HEK293 (cell line): ENCODE measurements at regions not wholly inside any gene's neighbourhood (a gene's known extent, or its start where the extent isn't known, plus 50 kb on each side); places are given as distances from the start of the nearest gene placed in this dataset.

Source experiments
- CTCF ChIA-PET: fragments of 350-600 bp; formaldehyde crosslinking; extraction: SDS; loops from one replicate; lab custom pipeline; 2021; ENCODE audit warnings: antibody characterized with exemption; lab: Yijun Ruan, JAX
- POLR2A ChIA-PET: fragments of 300-600 bp; formaldehyde crosslinking; extraction: SDS; loops from one replicate; lab custom pipeline; 2020; ENCODE audit warnings: antibody characterized with exemption, inconsistent platforms; lab: Yijun Ruan, JAX
- H3K27ac ChIP-seq: fragments of 200-500 bp; sonication (Bioruptor generic); 2 replicates; pipeline ENCODE4 v1.5.1; 2014; ENCODE audit warnings: low read depth, low read length, control low read depth, inconsistent platforms; ENCODE audit errors: extremely low read depth
- H3K36me3 ChIP-seq, 2 experiments: fragments of 200-500 bp in 1 of 2; sonication (Bioruptor generic) in 1 of 2; 1 replicate in 1 of 2; 2 replicates in 1 of 2; pipeline ENCODE4 v1.5.1; 2014 to 2017; ENCODE audit warnings: inconsistent platforms in 2 of 2, low read length in 2 of 2; ENCODE audit not compliant: control insufficient read depth in 2 of 2, insufficient read depth in 1 of 2
- H3K4me1 ChIP-seq: fragments of 200-500 bp; sonication (Bioruptor generic); 2 replicates; pipeline ENCODE4 v1.5.1; 2014; ENCODE audit warnings: mild to moderate bottlenecking, low read length, inconsistent platforms; ENCODE audit not compliant: control insufficient read depth, insufficient read depth
- H3K4me3 ChIP-seq: 2 replicates; pipeline ENCODE4 v1.5.1; 2011; ENCODE audit warnings: low read depth, mild to moderate bottlenecking, control low read depth, low read length, moderate library complexity
- H3K9me3 ChIP-seq: fragments of 200-500 bp; sonication (Bioruptor generic); 2 replicates; pipeline ENCODE4 v1.5.1; 2014; ENCODE audit warnings: low read depth, low read length, inconsistent platforms; ENCODE audit not compliant: control insufficient read depth, insufficient read depth
- IKZF3 ChIP-seq: fragments of 450-650 bp; IDR thresholded peaks from 2 replicates; pipeline ENCODE4 v1.5.0; 2018; ENCODE audit warnings: missing biosample characterization, mild to moderate bottlenecking, missing genetic modification characterization, moderate library complexity
- ZBTB11 ChIP-seq: fragments of 450-650 bp; formaldehyde crosslinking; conservative IDR thresholded peaks from 2 replicates; pipeline ENCODE4 v1.5.1; 2016; ENCODE audit warnings: low read depth, missing biosample characterization, missing genetic modification characterization
- ZFHX2 ChIP-seq: fragments of 450-650 bp; formaldehyde crosslinking; conservative IDR thresholded peaks from 2 replicates; pipeline ENCODE4 v1.5.1; 2016; ENCODE audit warnings: missing biosample characterization, missing genetic modification characterization
- ZNF114 ChIP-seq: fragments of 450-650 bp; formaldehyde crosslinking; IDR thresholded peaks from 2 replicates; pipeline ENCODE4 v1.5.0; 2017; ENCODE audit warnings: missing biosample characterization, missing genetic modification characterization
- ZNF175 ChIP-seq: fragments of 450-650 bp; formaldehyde crosslinking; IDR thresholded peaks from 2 replicates; pipeline ENCODE4 v1.5.1; 2016; ENCODE audit warnings: missing biosample characterization, missing genetic modification characterization
- ZNF18 ChIP-seq: fragments of 450-650 bp; formaldehyde crosslinking; IDR thresholded peaks from 2 replicates; pipeline ENCODE4 v1.5.1; 2016; ENCODE audit warnings: missing biosample characterization, missing genetic modification characterization
- ZNF350 ChIP-seq: fragments of 450-650 bp; formaldehyde crosslinking; IDR thresholded peaks from 2 replicates; pipeline ENCODE4 v1.5.0; 2017; ENCODE audit warnings: missing biosample characterization, mild to moderate bottlenecking, missing genetic modification characterization
- ZNF366 ChIP-seq: fragments of 450-650 bp; formaldehyde crosslinking; conservative IDR thresholded peaks from 2 replicates; pipeline ENCODE4 v1.5.1; 2016; ENCODE audit warnings: missing biosample characterization, missing genetic modification characterization
- ZNF473 ChIP-seq: fragments of 450-650 bp; formaldehyde crosslinking; IDR thresholded peaks from 2 replicates; pipeline ENCODE4 v1.5.1; 2017; ENCODE audit warnings: missing biosample characterization, missing genetic modification characterization
- ZNF488 ChIP-seq: fragments of 450-650 bp; formaldehyde crosslinking; IDR thresholded peaks from 2 replicates; pipeline ENCODE4 v1.5.1; 2016; ENCODE audit warnings: missing biosample characterization, missing genetic modification characterization
- ZNF596 ChIP-seq: fragments of 450-650 bp; IDR thresholded peaks from 2 replicates; pipeline ENCODE4 v1.5.0; 2018; ENCODE audit warnings: missing biosample characterization, mild to moderate bottlenecking, missing genetic modification characterization, moderate library complexity
- ZNF658 ChIP-seq: fragments of 450-650 bp; formaldehyde crosslinking; IDR thresholded peaks from 2 replicates; pipeline ENCODE4; 2016; ENCODE audit warnings: missing biosample characterization, missing genetic modification characterization
- ZNF777 ChIP-seq: fragments of 450-650 bp; formaldehyde crosslinking; IDR thresholded peaks from 2 replicates; pipeline ENCODE4 v1.5.1; 2017; ENCODE audit warnings: missing biosample characterization, missing genetic modification characterization, borderline replicate concordance
- ZNF830 ChIP-seq: fragments of 450-650 bp; IDR thresholded peaks from 2 replicates; pipeline ENCODE4 v1.5.0; 2018; ENCODE audit warnings: missing biosample characterization, missing genetic modification characterization, low read depth, mild to moderate bottlenecking, moderate library complexity

GRCh38 chr2:6408057-6408456 lies 457.6 kb downstream of the CMPK2 start:
- Histone ChIP-seq H3K4me3 (no peak overlapping the region), H3K27ac (no peak overlapping the region), H3K36me3 (no peaks in the 10 kb centered on the region), H3K4me1 (no peaks in the 10 kb centered on the region), H3K9me3 (no peaks in the 10 kb centered on the region)
- ChIA-PET POLR2A (no interaction called here), CTCF (interaction anchor here (0.7 kb wide), 1 partner anchor 26 kb away, joined by 8 read pairs; no protein-coding TSS in a partner anchor)
- TF ChIP-seq ZNF473 (no peak), ZNF366 (peak; percentile 50)

- Histone ChIP-seq H3K4me3 (no peak overlapping the region), H3K27ac (no peak overlapping the region), H3K9me3 (no peaks in the 10 kb centered on the region), H3K36me3 (no peaks in the 10 kb centered on the region), H3K4me1 (no peaks in the 10 kb centered on the region)
- TF ChIP-seq ZNF350 (tag by site-specific recombination) (no peak), ZNF777 (tag by site-specific recombination) (no peak), ZFHX2 (tag by site-specific recombination) (no peak), ZNF830 (tag by site-specific recombination) (no peak), ZNF596 (tag by site-specific recombination) (no peak), ZBTB11 (tag by site-specific recombination) (no peak), ZNF114 (tag by site-specific recombination) (no peak), IKZF3 (tag by site-specific recombination) (no peak)
- POLR2A ChIA-PET, result no interaction called here
- CTCF ChIA-PET, result no interaction called here
These were observed 455.4 kb downstream of the CMPK2 start for GRCh38 chr2:6410313-6410712.

GRCh38 chr2:6412533-6413091 lies 453.1 kb downstream of the CMPK2 start:
- H3K4me1 ChIP-seq, result no peaks in the 10 kb centered on the region
- H3K36me3 ChIP-seq, result no peaks in the 10 kb centered on the region
- ChIA-PET POLR2A (no interaction called here), CTCF (no interaction called here)
- no peaks in the 10 kb centered on the region for H3K9me3 ChIP-seq
- no peak overlapping the region for H3K4me3 ChIP-seq
- H3K27ac ChIP-seq, result no peak overlapping the region
- TF ChIP-seq ZNF18 (tag by site-specific recombination) (no peak), ZNF830 (tag by site-specific recombination) (no peak), ZNF658 (tag by site-specific recombination) (no peak)

GRCh38 chr2:6417050-6417449 lies 448.7 kb downstream of the CMPK2 start:
- CTCF ChIA-PET, result no interaction called here
- Histone ChIP-seq H3K36me3 (no peaks in the 10 kb centered on the region), H3K27ac (no peak overlapping the region), H3K4me1 (no peaks in the 10 kb centered on the region), H3K4me3 (no peak overlapping the region), H3K9me3 (no peaks in the 10 kb centered on the region)
- POLR2A ChIA-PET, result no interaction called here
- TF ChIP-seq ZNF175 (tag by site-specific recombination), result no peak
- TF ChIP-seq ZNF488 (tag by site-specific recombination), result no peak
